HEK293 (cell line): ENCODE measurements at regions not wholly inside any gene's neighbourhood (a gene's known extent, or its start where the extent isn't known, plus 50 kb on each side); places are given as distances from the start of the nearest gene placed in this dataset.

Experiments used
- ZFP37 ChIP-seq: fragments of 450-650 bp; formaldehyde crosslinking; IDR thresholded peaks from 2 replicates; pipeline ENCODE4 v1.5.1; 2016; ENCODE audit warnings: missing biosample characterization, missing genetic modification characterization
- ZNF223 ChIP-seq: fragments of 450-650 bp; formaldehyde crosslinking; IDR thresholded peaks from 2 replicates; pipeline ENCODE4 v1.5.1; 2016; ENCODE audit warnings: missing biosample characterization, missing genetic modification characterization
- ZNF670 ChIP-seq: fragments of 450-650 bp; formaldehyde crosslinking; IDR thresholded peaks from 2 replicates; pipeline ENCODE4 v1.5.1; 2016; ENCODE audit warnings: missing biosample characterization, missing genetic modification characterization, low read depth
- ZNF677 ChIP-seq: fragments of 450-650 bp; IDR thresholded peaks from 2 replicates; pipeline ENCODE4 v1.5.0; 2018; ENCODE audit warnings: missing biosample characterization, mild to moderate bottlenecking, missing genetic modification characterization, moderate library complexity
- TF ChIP-seq, protein P1 (sequence below): fragments of 450-650 bp; formaldehyde crosslinking; IDR thresholded peaks from 2 replicates; pipeline ENCODE4 v1.5.1; 2016; ENCODE audit warnings: missing biosample characterization, missing genetic modification characterization

DNA sequence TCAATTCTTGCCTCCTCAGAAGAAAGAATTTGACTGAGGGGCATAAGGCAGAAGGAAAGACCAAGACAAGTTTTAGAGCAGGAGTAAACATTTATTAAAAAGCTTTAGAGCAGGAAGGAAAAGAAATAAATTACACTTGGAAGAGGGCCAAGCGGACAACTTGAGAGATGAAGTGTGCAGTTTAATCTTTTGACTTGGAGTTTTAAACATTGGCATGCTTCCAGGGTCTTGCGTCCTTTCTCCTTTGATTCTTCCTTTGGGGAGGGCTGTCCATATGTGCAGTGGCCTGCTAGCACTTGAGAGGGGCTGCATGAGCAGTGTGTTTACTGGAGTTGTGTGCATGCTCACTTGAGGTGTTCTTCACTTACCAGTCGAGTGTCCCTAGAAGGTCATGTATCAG, 275.8 kb upstream of the IL1RAPL1 start:
- TF ChIP-seq, protein P1, sequence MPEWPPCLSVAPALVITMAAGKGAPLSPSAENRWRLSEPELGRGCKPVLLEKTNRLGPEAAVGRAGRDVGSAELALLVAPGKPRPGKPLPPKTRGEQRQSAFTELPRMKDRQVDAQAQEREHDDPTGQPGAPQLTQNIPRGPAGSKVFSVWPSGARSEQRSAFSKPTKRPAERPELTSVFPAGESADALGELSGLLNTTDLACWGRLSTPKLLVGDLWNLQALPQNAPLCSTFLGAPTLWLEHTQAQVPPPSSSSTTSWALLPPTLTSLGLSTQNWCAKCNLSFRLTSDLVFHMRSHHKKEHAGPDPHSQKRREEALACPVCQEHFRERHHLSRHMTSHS (tag by site-specific recombination): no peak
- TF ChIP-seq ZNF223 (tag by site-specific recombination): no peak
- TF ChIP-seq ZFP37 (tag by site-specific recombination): no peak
- TF ChIP-seq ZNF677 (tag by site-specific recombination): no peak
- TF ChIP-seq ZNF670: no peak
